Right lobe of liver (tissue), 6 donors: ENCODE measurements at regions not wholly inside any gene's neighbourhood (a gene's known extent, or its start where the extent isn't known, plus 50 kb on each side); places are given as distances from the start of the nearest gene placed in this dataset.

Source experiments
- ATAC-seq, 4 donors: fragments of 200-7000 bp; cut with Tn5 transposase; one replicate each; pipeline ENCODE4 v1.9.1; 2020; ENCODE audit warnings: mild to moderate bottlenecking in 4 of 4, moderate library complexity in 4 of 4
- DNase-seq, 3 donors: peaks; one replicate each; pipeline ENCODE4 v3.0.0-alpha.2; 2020
- H3K27ac ChIP-seq, 3 donors: fragments of 200-600 bp; one replicate each; pipeline ENCODE4 v1.8.0; 2022
- H3K27me3 ChIP-seq, 2 donors: fragments of 200-600 bp; one replicate each; pipeline ENCODE4 v1.8.0; 2022
- H3K36me3 ChIP-seq, 4 donors: fragments of 200-600 bp; sonication (generic) in 1 of 4; one replicate each; pipeline versions ENCODE4 v1.5.1 to v1.8.0; 2017 to 2022; ENCODE audit warnings: control low read depth in 1 of 4
- H3K4me1 ChIP-seq, 4 donors: fragments of 200-600 bp; sonication (generic) in 1 of 4; one replicate each; pipeline versions ENCODE4 v1.5.1 to v1.8.0; 2017 to 2022; ENCODE audit warnings: control low read depth in 1 of 4
- H3K4me3 ChIP-seq, 3 donors: fragments of 200-600 bp; one replicate each; pipeline ENCODE4 v1.8.0; 2022
- H3K9me3 ChIP-seq, 4 donors: fragments of 200-600 bp; sonication (generic) in 1 of 4; one replicate each; pipeline versions ENCODE4 v1.5.1 to v1.8.0; 2017 to 2022; ENCODE audit warnings: control low read depth in 1 of 4
- CTCF ChIP-seq, 4 donors: fragments of 200-600 bp in 3 of 4; fragments of 450-650 bp in 1 of 4; IDR thresholded peaks; one replicate each; pipeline versions ENCODE4 v1.5.1 to v1.8.0; 2016 to 2022; ENCODE audit warnings: antibody characterized with exemption in 4 of 4, mild to moderate bottlenecking in 2 of 4
- POLR2A ChIP-seq: fragments of 450-650 bp; IDR thresholded peaks from one replicate; pipeline ENCODE4 v1.6.1; 2017; ENCODE audit warnings: antibody characterized with exemption, mild to moderate bottlenecking
- WGBS: methylation state at CpG from one replicate; pipeline ENCODE4 v1.1.6; 2018; ENCODE audit warnings: low coverage, low lambda C conversion rate; ENCODE audit not compliant: insufficient coverage; ENCODE audit errors: missing lambda C conversion rate; 5-methylcytosine and 5-hydroxymethylcytosine counted together
- intact Hi-C, 2 donors: fragments of 100-400 bp; cut with DNase I; formaldehyde crosslinking; loops; one replicate each; pipeline versions ENCODE4 v1.11.2 to v1.14.1; 2022
- donor health status: DM: no; HTN: yes; CAD: no.
- donor health status: DM: no; HTN: no; CAD: no.
- donor health status: DM: no; HTN: no; CAD: no.
- donor health status: DM: no; HTN: yes; CAD: no.
- donor health status: DM: no; HTN: yes; CAD: no.

GRCh38 chr6:121799574-121799973, 364.1 kb downstream of the GJA1 start:
- intact Hi-C loops = no loop called here
- TF ChIP-seq CTCF (IDR thresholded peaks at IDR 0.05) (no peak), POLR2A (no peak)

GRCh38 chr6:121800047-121800446, 364.6 kb downstream of the GJA1 start:
- H3K4me3 ChIP-seq = no peak overlapping the region

More at GRCh38 chr6:121799574-121799973, 364.1 kb downstream of the GJA1 start:
- no peak for ATAC-seq
- DNase-seq = no peak
- no peaks in the 10 kb centered on the region for H3K27me3 ChIP-seq
- H3K4me3 ChIP-seq = no peak overlapping the region
- no peak overlapping the region for H3K27ac ChIP-seq
- H3K4me1 ChIP-seq = no peaks in the 10 kb centered on the region
- no peaks in the 10 kb centered on the region for H3K36me3 ChIP-seq
- no peaks in the 10 kb centered on the region for H3K9me3 ChIP-seq

GRCh38 chr6:121806116-121806515, 370.7 kb downstream of the GJA1 start:
- Histone ChIP-seq H3K27me3 (no peaks in the 10 kb centered on the region), H3K9me3 (no peaks in the 10 kb centered on the region), H3K27ac (no peak overlapping the region), H3K4me1 (no peaks in the 10 kb centered on the region), H3K36me3 (no peaks in the 10 kb centered on the region), H3K4me3 (no peak overlapping the region)
- no peak for TF ChIP-seq CTCF (IDR thresholded peaks at IDR 0.05)
- TF ChIP-seq POLR2A = no peak
- 33% methylated on average over 1 of the region's 1 CpG for WGBS
- ATAC-seq (no peak), DNase-seq (no peak)
- intact Hi-C loops = no loop called here

More at GRCh38 chr6:121800047-121800446, 364.6 kb downstream of the GJA1 start:
- 64% methylated on average over 1 of the region's 1 CpG for WGBS
- H3K27ac ChIP-seq = no peak overlapping the region
- no peaks in the 10 kb centered on the region for H3K27me3 ChIP-seq
- ATAC-seq = no peak
- no peaks in the 10 kb centered on the region for H3K4me1 ChIP-seq
- H3K36me3 ChIP-seq = no peaks in the 10 kb centered on the region
- H3K9me3 ChIP-seq = no peaks in the 10 kb centered on the region
- no peak for TF ChIP-seq CTCF (IDR thresholded peaks at IDR 0.05)
- no peak for TF ChIP-seq POLR2A
- intact Hi-C loops = no loop called here
- DNase-seq = no peak

GRCh38 chr6:121809211-121809610, 373.8 kb downstream of the GJA1 start:
- 42% methylated on average over 3 of the region's 3 CpGs for WGBS
- DNase-seq = no peak
- intact Hi-C loops = no loop called here

More at GRCh38 chr6:121809211-121809610, 373.8 kb downstream of the GJA1 start:
- Histone ChIP-seq H3K27me3 (no peaks in the 10 kb centered on the region), H3K4me1 (no peaks in the 10 kb centered on the region), H3K36me3 (no peaks in the 10 kb centered on the region), H3K9me3 (no peaks in the 10 kb centered on the region), H3K4me3 (no peak overlapping the region), H3K27ac (no peak overlapping the region)
- ATAC-seq = no peak
- TF ChIP-seq CTCF (IDR thresholded peaks at IDR 0.05) (no peak), POLR2A (no peak)
